ENCODE measurements at regions not wholly inside any gene's neighbourhood (a gene's known extent, or its start where the extent isn't known, plus 50 kb on each side); places are given as distances from the start of the nearest gene placed in this dataset.

DNA sequence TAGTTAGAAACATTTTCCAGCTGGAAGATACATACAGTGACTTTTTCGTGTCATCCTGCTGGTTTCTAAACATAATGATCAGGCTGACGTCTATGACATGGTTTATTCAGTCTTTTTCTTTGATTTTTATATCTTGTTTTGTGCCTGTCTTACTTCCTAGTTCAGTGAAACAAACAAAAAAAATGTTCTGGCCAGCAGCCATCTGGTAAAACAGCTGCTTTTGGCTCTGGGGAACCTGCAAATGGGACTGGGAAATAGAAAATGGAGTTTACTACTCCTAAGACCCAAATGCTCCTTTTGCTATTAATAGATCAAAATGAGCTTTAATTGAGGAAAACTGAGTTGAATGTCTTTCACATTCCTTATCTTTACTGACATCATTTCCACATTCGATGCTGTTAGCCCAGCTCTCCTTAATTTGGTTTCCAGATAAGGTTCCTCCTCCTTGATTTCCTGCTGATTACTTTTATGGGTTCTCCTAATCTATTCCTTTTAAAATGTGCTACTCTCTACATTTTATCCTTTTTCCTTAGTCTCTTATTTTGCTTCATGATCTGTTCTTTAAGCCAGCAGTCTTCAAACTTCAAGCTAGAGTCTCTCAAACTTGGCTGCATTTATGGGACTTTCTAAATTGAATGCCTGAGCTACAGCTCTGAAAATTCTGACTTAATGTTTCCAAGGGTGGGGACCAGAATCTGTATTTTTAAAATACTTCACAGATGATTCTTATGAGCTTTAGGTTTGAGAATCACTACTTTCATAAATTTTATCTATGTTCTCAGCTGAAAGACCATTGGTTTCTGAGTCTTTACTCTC is 499.5 kb downstream of the ANKRD50 start:
- TF ChIP-seq EZH2 (IDR thresholded peaks at IDR 0.05; ENCODE audit: borderline replicate concordance, insufficient read depth, low read length, poor library complexity, severe bottlenecking) = no peak
- TF ChIP-seq, protein P1, sequence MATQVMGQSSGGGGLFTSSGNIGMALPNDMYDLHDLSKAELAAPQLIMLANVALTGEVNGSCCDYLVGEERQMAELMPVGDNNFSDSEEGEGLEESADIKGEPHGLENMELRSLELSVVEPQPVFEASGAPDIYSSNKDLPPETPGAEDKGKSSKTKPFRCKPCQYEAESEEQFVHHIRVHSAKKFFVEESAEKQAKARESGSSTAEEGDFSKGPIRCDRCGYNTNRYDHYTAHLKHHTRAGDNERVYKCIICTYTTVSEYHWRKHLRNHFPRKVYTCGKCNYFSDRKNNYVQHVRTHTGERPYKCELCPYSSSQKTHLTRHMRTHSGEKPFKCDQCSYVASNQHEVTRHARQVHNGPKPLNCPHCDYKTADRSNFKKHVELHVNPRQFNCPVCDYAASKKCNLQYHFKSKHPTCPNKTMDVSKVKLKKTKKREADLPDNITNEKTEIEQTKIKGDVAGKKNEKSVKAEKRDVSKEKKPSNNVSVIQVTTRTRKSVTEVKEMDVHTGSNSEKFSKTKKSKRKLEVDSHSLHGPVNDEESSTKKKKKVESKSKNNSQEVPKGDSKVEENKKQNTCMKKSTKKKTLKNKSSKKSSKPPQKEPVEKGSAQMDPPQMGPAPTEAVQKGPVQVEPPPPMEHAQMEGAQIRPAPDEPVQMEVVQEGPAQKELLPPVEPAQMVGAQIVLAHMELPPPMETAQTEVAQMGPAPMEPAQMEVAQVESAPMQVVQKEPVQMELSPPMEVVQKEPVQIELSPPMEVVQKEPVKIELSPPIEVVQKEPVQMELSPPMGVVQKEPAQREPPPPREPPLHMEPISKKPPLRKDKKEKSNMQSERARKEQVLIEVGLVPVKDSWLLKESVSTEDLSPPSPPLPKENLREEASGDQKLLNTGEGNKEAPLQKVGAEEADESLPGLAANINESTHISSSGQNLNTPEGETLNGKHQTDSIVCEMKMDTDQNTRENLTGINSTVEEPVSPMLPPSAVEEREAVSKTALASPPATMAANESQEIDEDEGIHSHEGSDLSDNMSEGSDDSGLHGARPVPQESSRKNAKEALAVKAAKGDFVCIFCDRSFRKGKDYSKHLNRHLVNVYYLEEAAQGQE (IDR thresholded peaks at IDR 0.05; ENCODE audit: borderline replicate concordance) = no peak
- no peak for TF ChIP-seq POLR2AphosphoS5 (IDR thresholded peaks at IDR 0.05)
- TF ChIP-seq, protein P2, sequence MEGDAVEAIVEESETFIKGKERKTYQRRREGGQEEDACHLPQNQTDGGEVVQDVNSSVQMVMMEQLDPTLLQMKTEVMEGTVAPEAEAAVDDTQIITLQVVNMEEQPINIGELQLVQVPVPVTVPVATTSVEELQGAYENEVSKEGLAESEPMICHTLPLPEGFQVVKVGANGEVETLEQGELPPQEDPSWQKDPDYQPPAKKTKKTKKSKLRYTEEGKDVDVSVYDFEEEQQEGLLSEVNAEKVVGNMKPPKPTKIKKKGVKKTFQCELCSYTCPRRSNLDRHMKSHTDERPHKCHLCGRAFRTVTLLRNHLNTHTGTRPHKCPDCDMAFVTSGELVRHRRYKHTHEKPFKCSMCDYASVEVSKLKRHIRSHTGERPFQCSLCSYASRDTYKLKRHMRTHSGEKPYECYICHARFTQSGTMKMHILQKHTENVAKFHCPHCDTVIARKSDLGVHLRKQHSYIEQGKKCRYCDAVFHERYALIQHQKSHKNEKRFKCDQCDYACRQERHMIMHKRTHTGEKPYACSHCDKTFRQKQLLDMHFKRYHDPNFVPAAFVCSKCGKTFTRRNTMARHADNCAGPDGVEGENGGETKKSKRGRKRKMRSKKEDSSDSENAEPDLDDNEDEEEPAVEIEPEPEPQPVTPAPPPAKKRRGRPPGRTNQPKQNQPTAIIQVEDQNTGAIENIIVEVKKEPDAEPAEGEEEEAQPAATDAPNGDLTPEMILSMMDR (IDR thresholded peaks at IDR 0.05; ENCODE audit: poor library complexity, severe bottlenecking) = no peak
- Histone ChIP-seq H3K79me2 (replicated peaks; ENCODE audit: insufficient read depth, low read length) (no peaks in the 10 kb centered on the region), H3K9me2 (ENCODE audit: insufficient read depth, low read length) (no peaks in the 10 kb centered on the region), H3K9ac (ENCODE audit: low read length) (no peak overlapping the region), H3K36me3 (ENCODE audit: insufficient read depth, low read length) (no peaks in the 10 kb centered on the region), H4K20me1 (ENCODE audit: insufficient read depth) (no peaks in the 10 kb centered on the region), H3F3A (ENCODE audit: insufficient read depth, low read length, poor library complexity, severe bottlenecking) (no peaks in the 10 kb centered on the region), H3K27me3 (ENCODE audit: insufficient read depth, low read depth, low read length) (no peaks in the 10 kb centered on the region), H3K4me3 (ENCODE audit: low read length) (no peak overlapping the region), H3K27ac (ENCODE audit: low read length) (no peak overlapping the region), H3K9me3 (ENCODE audit: low read length) (no peaks in the 10 kb centered on the region), H3K4me2 (ENCODE audit: low read length) (no peak overlapping the region), H2AFZ (ENCODE audit: low read depth, low read length) (no peak overlapping the region)

DNA sequence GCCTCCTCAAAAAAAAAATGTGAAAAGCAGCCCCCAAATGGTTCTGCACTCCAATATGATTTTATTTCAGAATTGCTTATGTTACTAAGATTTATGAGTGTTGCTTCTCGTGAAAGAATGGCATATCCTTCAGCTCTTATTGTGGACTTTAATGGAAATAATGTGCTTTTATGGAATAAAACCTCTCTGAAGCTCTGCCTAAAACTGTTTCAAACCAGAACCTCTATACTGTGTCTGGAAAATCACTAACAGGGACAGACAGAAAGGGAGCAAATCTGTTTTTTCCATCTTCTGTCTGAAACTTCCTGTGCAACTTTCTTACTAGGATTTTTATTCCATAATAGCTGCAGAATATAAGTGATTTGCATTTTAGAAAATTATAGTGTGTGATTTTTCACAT is 493.1 kb downstream of the ANKRD50 start:
- Histone ChIP-seq H3K79me2 (replicated peaks; ENCODE audit: insufficient read depth, low read length) (no peaks in the 10 kb centered on the region), H3K4me2 (ENCODE audit: low read length) (no peak overlapping the region), H3K27me3 (ENCODE audit: insufficient read depth, low read depth, low read length) (no peaks in the 10 kb centered on the region), H4K20me1 (ENCODE audit: insufficient read depth) (no peaks in the 10 kb centered on the region), H3K9me3 (ENCODE audit: low read length) (no peaks in the 10 kb centered on the region), H2AFZ (ENCODE audit: low read depth, low read length) (no peak overlapping the region), H3K4me3 (ENCODE audit: low read length) (no peak overlapping the region), H3F3A (ENCODE audit: insufficient read depth, low read length, poor library complexity, severe bottlenecking) (no peaks in the 10 kb centered on the region), H3K9ac (ENCODE audit: low read length) (no peak overlapping the region), H3K9me2 (ENCODE audit: insufficient read depth, low read length) (no peaks in the 10 kb centered on the region), H3K27ac (ENCODE audit: low read length) (no peak overlapping the region), H3K36me3 (ENCODE audit: insufficient read depth, low read length) (no peaks in the 10 kb centered on the region)
- TF ChIP-seq TAF1 (IDR thresholded peaks at IDR 0.05; ENCODE audit: low read depth) = no peak
- TF ChIP-seq, protein P1 (IDR thresholded peaks at IDR 0.05; ENCODE audit: borderline replicate concordance) = no peak
- no peak for TF ChIP-seq MXI1 (conservative IDR thresholded peaks at IDR 0.05; ENCODE audit: poor library complexity, severe bottlenecking)
- no peak for TF ChIP-seq POLR2AphosphoS5 (IDR thresholded peaks at IDR 0.05)
- TF ChIP-seq, protein P2 (IDR thresholded peaks at IDR 0.05; ENCODE audit: poor library complexity, severe bottlenecking) = no peak
- no peak for TF ChIP-seq EP300 (conservative IDR thresholded peaks at IDR 0.05; ENCODE audit: poor library complexity, severe bottlenecking)
- TF ChIP-seq RAD21 (conservative IDR thresholded peaks at IDR 0.05) = no peak
- TF ChIP-seq SMC3 (conservative IDR thresholded peaks at IDR 0.05; ENCODE audit: poor library complexity) = no peak
- TF ChIP-seq EZH2 (IDR thresholded peaks at IDR 0.05; ENCODE audit: borderline replicate concordance, insufficient read depth, low read length, poor library complexity, severe bottlenecking) = no peak

Measured in neural cell (in vitro differentiated cells).